Non-pigmented ciliary epithelial cell (primary cell): ENCODE measurements at regions not wholly inside any gene's neighbourhood (a gene's known extent, or its start where the extent isn't known, plus 50 kb on each side); places are given as distances from the start of the nearest gene placed in this dataset.
"Not testable (repeated sequence)": the region's sequence is repeated elsewhere in the genome, so short reads cannot be mapped to it uniquely, and the experiment has no call there.

ENCODE experiments used
- DNase-seq: peaks from one replicate; pipeline ENCODE4 v3.0.0-alpha.2; 2010; ENCODE audit warnings: low read depth

- DNase-seq, result no peak
Observed at GRCh38 chr5:130836729-130837649, 328.1 kb downstream of the HINT1 start.

GRCh38 chr5:130817598-130818384, 347.3 kb downstream of the HINT1 start:
- not testable (repeated sequence) for DNase-seq

GRCh38 chr5:130815246-130815645, 349.8 kb downstream of the HINT1 start:
- DNase-seq, result no peak

- no peak for DNase-seq
Observed at GRCh38 chr5:130808691-130809090, 356.4 kb downstream of the HINT1 start.

- DNase-seq, result no peak
Observed at GRCh38 chr5:130805648-130806047, 359.4 kb downstream of the HINT1 start.

GRCh38 chr5:130805036-130805435, 360.0 kb downstream of the HINT1 start:
- DNase-seq, result no peak

- DNase-seq, result no peak
Observed at GRCh38 chr5:130801963-130802362, 363.1 kb downstream of the HINT1 start.

- no peak for DNase-seq
Observed at GRCh38 chr5:130799015-130799414, 366.0 kb downstream of the HINT1 start.

GRCh38 chr5:130797303-130797702, 367.8 kb downstream of the HINT1 start:
- no peak for DNase-seq

GRCh38 chr5:130796902-130797301, 368.2 kb downstream of the HINT1 start:
- DNase-seq, result no peak

GRCh38 chr5:130796032-130796431, 369.0 kb downstream of the HINT1 start:
- no peak for DNase-seq

- DNase-seq, result no peak
Observed at GRCh38 chr5:130795037-130795436, 370.0 kb downstream of the HINT1 start.

GRCh38 chr5:130777794-130778193, 387.3 kb downstream of the HINT1 start:
- DNase-seq, result no peak

- peak; percentile 8 for DNase-seq
Observed at GRCh38 chr5:130773813-130774212, 391.2 kb downstream of the HINT1 start.

GRCh38 chr5:130762031-130762430, 403.0 kb downstream of the HINT1 start:
- no peak for DNase-seq

- DNase-seq, result no peak
Observed at GRCh38 chr5:130759061-130759460, 406.0 kb downstream of the HINT1 start.

GRCh38 chr5:130747556-130747955, 417.5 kb downstream of the HINT1 start:
- no peak for DNase-seq

- not testable (repeated sequence) for DNase-seq
Observed at GRCh38 chr5:130746641-130747040, 418.4 kb downstream of the HINT1 start.

GRCh38 chr5:130743092-130743491, 422.0 kb downstream of the HINT1 start:
- no peak for DNase-seq

GRCh38 chr5:130740047-130740569, 424.9 kb downstream of the HINT1 start:
- no peak for DNase-seq

- DNase-seq, result no peak
Observed at GRCh38 chr5:130731839-130732238, 433.2 kb downstream of the HINT1 start.

GRCh38 chr5:130729541-130729940, 435.5 kb downstream of the HINT1 start:
- no peak for DNase-seq

- no peak for DNase-seq
Observed at GRCh38 chr5:130727830-130728229, 437.2 kb downstream of the HINT1 start.
